Type B pancreatic cell (in vitro differentiated cells): ENCODE measurements at regions not wholly inside any gene's neighbourhood (a gene's known extent, or its start where the extent isn't known, plus 50 kb on each side); places are given as distances from the start of the nearest gene placed in this dataset.

Experiments used
- DNase-seq: peaks from one replicate; pipeline ENCODE4 v3.0.0; 2021; ENCODE audit warnings: mixed read lengths; ENCODE audit not compliant: unreplicated experiment; ENCODE audit errors: extremely low spot score
- H3K27ac Mint-ChIP-seq: 2 replicates; pipeline ENCODE4 v1.8.0; 2021; ENCODE audit warnings: mild to moderate bottlenecking, mixed read lengths
- H3K27me3 Mint-ChIP-seq: 2 replicates; pipeline ENCODE4 v1.8.0; 2021; ENCODE audit warnings: mixed read lengths
- H3K36me3 Mint-ChIP-seq: 2 replicates; pipeline ENCODE4 v1.8.0; 2021; ENCODE audit warnings: mixed read lengths
- H3K4me1 Mint-ChIP-seq: one replicate; pipeline ENCODE4 v1.8.0; 2021; ENCODE audit warnings: mixed read lengths; ENCODE audit not compliant: unreplicated experiment
- H3K4me3 Mint-ChIP-seq: 2 replicates; pipeline ENCODE4 v1.8.0; 2021; ENCODE audit warnings: mild to moderate bottlenecking, mixed read lengths
- H3K9me3 Mint-ChIP-seq: 2 replicates; pipeline ENCODE4 v1.8.0; 2021; ENCODE audit warnings: mixed read lengths
- CTCF ChIP-seq: fragments of 200-600 bp; sonication (generic); conservative IDR thresholded peaks from 2 replicates; pipeline ENCODE4 v1.5.0; 2021; ENCODE audit warnings: antibody characterized with exemption, mild to moderate bottlenecking

GRCh38 chr7:10128748-10129147, 844.9 kb upstream of the PHF14 start:
- peak; percentile 74 for TF ChIP-seq CTCF
- Mint-ChIP-seq H3K9me3 (peaks cover under 1% of the 10 kb centered on the region), H3K27ac (no peak overlapping the region), H3K27me3 (no peaks in the 10 kb centered on the region), H3K36me3 (no peaks in the 10 kb centered on the region), H3K4me1 (no peaks in the 10 kb centered on the region), H3K4me3 (no peak overlapping the region)
- no peak for DNase-seq

- H3K4me1 Mint-ChIP-seq: no peaks in the 10 kb centered on the region
- TF ChIP-seq CTCF: no peak
- H3K27me3 Mint-ChIP-seq: no peaks in the 10 kb centered on the region
- no peaks in the 10 kb centered on the region for H3K36me3 Mint-ChIP-seq
- no peak overlapping the region for H3K4me3 Mint-ChIP-seq
- DNase-seq: no peak
- H3K9me3 Mint-ChIP-seq: peaks cover 6% of the 10 kb centered on the region
- H3K27ac Mint-ChIP-seq: no peak overlapping the region
Measured at GRCh38 chr7:10138087-10138854, 835.4 kb upstream of the PHF14 start.

- no peak overlapping the region for H3K27ac Mint-ChIP-seq
- no peaks in the 10 kb centered on the region for H3K4me1 Mint-ChIP-seq
- DNase-seq: no peak
- no peak for TF ChIP-seq CTCF
- no peaks in the 10 kb centered on the region for H3K36me3 Mint-ChIP-seq
- no peaks in the 10 kb centered on the region for H3K9me3 Mint-ChIP-seq
- H3K27me3 Mint-ChIP-seq: no peaks in the 10 kb centered on the region
- H3K4me3 Mint-ChIP-seq: no peak overlapping the region
Measured at GRCh38 chr7:10146271-10146670, 827.4 kb upstream of the PHF14 start.

- Mint-ChIP-seq H3K4me1 (no peaks in the 10 kb centered on the region), H3K4me3 (no peak overlapping the region), H3K9me3 (no peaks in the 10 kb centered on the region), H3K36me3 (no peaks in the 10 kb centered on the region), H3K27ac (no peak overlapping the region), H3K27me3 (no peaks in the 10 kb centered on the region)
- TF ChIP-seq CTCF: no peak
- DNase-seq: no peak
Measured at GRCh38 chr7:10156972-10157371, 816.7 kb upstream of the PHF14 start.

- H3K27ac Mint-ChIP-seq: no peak overlapping the region
- no peak for DNase-seq
- no peak for TF ChIP-seq CTCF
- no peaks in the 10 kb centered on the region for H3K36me3 Mint-ChIP-seq
- H3K27me3 Mint-ChIP-seq: no peaks in the 10 kb centered on the region
- H3K4me1 Mint-ChIP-seq: no peaks in the 10 kb centered on the region
- no peaks in the 10 kb centered on the region for H3K9me3 Mint-ChIP-seq
- no peak overlapping the region for H3K4me3 Mint-ChIP-seq
Measured at GRCh38 chr7:10181996-10182395, 791.7 kb upstream of the PHF14 start.
